Adrenal gland (tissue), 5 donors: ENCODE measurements at regions not wholly inside any gene's neighbourhood (a gene's known extent, or its start where the extent isn't known, plus 50 kb on each side); places are given as distances from the start of the nearest gene placed in this dataset.

ENCODE experiments used
- POLR2A ChIP-seq, 2 donors: fragments of 450-650 bp; IDR thresholded peaks; one replicate each; pipeline ENCODE4 v1.6.1; 2017; ENCODE audit warnings: antibody characterized with exemption in 2 of 2, mild to moderate bottlenecking in 2 of 2, moderate library complexity in 1 of 2
- TF ChIP-seq, protein P1 (sequence below), 6 experiments: fragments of 450-650 bp in 4 of 6; fragments of 200-600 bp in 2 of 6; sonication (generic) in 1 of 6; IDR thresholded peaks; 1 replicate in 5 of 6; 2 replicates in 1 of 6; pipeline versions ENCODE4 v1.5.1 to v1.8.0; 2016 to 2021; ENCODE audit warnings: antibody characterized with exemption in 6 of 6, mild to moderate bottlenecking in 2 of 6, moderate library complexity in 1 of 6
- donor health status: DM: no; HTN: no; CAD: no.

DNA sequence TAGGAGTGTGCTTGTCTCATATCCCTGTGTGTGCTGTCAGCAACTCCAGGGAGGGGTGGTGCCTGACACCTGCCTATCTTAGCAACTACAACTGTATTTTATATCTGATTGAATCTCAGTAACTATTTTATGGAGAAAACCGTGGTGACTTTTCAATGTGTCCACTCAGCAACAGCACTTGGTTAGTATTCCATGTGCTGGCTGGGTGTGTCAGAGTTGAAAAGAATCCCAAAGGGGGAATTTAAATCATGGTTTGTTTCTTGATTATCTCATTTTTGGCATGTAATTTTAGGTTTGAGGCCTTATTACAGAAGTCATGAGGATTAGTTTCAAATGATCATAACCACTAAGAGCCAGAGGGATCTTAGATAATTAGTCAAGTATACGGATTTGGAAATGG is 425.7 kb upstream of the FZD8 start:
- TF ChIP-seq, protein P1, sequence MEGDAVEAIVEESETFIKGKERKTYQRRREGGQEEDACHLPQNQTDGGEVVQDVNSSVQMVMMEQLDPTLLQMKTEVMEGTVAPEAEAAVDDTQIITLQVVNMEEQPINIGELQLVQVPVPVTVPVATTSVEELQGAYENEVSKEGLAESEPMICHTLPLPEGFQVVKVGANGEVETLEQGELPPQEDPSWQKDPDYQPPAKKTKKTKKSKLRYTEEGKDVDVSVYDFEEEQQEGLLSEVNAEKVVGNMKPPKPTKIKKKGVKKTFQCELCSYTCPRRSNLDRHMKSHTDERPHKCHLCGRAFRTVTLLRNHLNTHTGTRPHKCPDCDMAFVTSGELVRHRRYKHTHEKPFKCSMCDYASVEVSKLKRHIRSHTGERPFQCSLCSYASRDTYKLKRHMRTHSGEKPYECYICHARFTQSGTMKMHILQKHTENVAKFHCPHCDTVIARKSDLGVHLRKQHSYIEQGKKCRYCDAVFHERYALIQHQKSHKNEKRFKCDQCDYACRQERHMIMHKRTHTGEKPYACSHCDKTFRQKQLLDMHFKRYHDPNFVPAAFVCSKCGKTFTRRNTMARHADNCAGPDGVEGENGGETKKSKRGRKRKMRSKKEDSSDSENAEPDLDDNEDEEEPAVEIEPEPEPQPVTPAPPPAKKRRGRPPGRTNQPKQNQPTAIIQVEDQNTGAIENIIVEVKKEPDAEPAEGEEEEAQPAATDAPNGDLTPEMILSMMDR (IDR thresholded peaks at IDR 0.05) = no peak
- TF ChIP-seq POLR2A (IDR thresholded peaks at IDR 0.05) = no peak
